ENCODE measurements at regions not wholly inside any gene's neighbourhood (a gene's known extent, or its start where the extent isn't known, plus 50 kb on each side); places are given as distances from the start of the nearest gene placed in this dataset.

DNA sequence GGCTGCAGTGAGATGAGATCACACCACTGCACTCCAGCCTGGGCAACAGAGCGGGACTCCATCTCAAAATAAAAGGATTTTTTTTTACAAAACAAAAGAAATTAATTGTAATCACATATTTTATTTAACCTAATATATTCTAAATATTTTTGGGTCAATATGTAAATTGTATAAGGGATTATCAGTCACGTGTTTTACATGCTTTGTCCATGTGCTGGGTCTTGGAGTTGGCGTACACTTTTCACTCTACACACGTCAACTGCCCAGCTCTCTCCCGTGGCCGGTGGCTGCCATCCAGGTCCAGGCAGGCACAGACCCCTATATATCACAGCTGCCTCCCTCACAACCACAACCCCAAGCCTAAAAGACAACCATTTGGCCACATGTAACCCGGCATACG, 68.1 kb downstream of the RBFOX3 start:
- no peak for ATAC-seq
- intact Hi-C loops (cut with DNase I) = no loop called here
- no peak for DNase-seq (ENCODE audit: missing footprints)

DNA sequence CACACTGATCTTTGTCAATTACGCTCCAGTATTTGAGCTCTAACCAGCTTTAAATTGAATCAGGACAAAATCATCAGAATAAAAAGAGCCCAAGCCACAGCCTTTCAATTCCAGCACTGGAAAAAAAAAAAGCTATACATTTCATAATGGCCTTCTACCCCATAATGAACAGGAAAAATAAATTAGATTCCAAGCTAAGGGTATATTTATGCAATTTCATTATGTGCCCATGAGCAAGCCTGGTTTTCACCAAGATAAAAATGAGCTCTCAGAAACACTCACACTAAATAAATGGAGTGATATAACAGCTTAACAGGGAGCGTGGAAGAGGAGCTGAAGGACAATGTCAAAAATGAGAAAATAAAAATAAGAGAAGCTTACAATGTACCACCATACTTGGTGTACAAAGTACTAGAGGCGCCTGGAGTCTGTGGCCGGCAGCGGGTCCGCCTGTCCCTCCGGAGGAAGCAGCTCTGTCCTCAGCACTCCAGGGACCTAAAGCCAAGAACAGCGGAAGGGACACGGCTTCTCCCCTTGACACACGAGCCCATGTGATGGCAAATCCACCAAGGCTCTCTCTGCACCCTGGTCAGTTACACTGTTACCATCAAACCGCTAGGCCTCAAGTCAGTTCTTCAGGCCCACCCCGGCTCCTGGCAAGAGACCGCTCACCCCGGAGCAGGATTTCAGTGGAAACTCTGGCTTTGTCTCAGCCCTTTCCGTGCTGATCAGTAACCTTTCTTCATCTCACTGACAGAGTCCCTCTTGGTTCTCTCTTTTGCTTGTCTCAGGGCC, 69.6 kb downstream of the RBFOX3 start:
- intact Hi-C loops (cut with DNase I) = no loop called here
- DNase-seq (ENCODE audit: missing footprints) (no peak), ATAC-seq (no peak)

DNA sequence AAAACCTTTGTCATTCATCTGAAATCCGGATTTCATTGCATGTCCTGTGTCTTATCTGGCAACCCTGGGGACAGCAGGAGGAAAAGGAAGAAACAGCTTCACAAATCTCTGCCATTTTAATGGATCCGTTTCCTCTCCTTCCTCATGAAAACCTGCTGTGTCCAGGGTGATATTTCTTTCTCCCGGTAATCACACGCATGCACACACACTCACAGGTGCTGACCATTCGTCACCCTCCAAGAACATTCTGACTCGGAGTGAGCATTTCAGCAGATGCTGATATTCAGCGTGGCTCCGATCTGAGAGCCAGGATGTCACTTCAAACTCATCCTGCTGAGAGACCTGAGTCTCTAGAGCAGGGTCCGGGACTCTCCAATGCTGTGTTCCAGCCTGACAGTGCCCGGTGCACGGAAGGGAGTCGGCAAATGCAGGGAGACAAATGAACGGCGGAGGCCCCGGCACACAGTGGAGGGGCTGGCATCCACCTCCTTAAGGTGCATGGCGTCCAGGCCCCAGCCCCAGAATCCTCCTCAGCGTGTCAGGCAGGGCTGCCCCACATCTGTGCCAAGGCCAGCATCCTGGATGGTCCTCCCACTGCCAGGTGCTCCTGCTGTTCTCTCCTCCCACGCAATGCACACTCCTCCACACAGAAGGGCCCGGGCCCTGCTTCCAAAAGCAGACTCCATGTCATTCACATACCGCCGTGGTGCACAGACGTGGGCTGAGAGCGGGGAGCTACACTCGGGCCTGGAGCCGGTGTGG, 70.7 kb downstream of the RBFOX3 start:
- intact Hi-C loops (cut with DNase I) = no loop called here
- DNase-seq (ENCODE audit: missing footprints) = no peak
- no peak for ATAC-seq

DNA sequence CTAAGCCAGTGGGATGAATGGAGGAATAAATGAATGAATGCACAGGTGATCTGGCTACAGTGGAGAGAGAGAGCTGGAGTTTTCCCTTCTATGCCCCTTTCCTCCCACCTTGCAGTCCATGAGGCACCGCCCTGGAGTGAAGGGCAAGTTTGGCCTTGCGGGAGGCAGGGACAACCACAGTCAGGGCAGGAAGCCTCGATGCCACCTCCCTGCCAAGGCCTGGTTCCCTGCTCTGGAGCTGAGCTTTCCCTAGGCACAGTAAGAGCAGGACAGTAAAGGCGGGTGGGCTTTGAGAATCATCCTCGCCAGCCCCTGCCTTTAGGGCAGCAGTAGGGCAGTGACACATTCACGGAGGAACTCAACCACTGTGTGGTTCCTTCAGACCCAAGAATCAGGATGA, 72.6 kb downstream of the RBFOX3 start:
- DNase-seq (ENCODE audit: missing footprints) = no peak
- ATAC-seq = no peak
- intact Hi-C loops (cut with DNase I) = no loop called here

DNA sequence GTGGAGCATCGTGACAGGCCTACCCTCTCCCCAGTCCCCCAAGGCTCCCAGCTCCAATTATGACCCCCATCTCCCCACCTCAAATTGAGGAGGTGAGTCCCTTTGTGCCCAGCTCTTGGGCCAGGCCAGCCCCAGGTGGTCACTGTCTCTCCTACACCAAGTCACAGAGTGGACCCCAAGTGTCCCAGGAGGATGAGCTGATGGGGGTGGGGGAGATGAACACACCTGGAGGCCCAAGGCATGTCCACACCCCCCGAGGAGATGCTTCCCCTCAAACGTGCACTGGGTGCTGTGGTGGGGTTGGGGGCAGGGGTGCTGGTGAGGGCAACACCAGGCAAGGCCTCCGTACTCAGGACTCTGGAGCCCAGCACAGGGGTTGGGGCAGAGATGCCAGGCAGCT, 73.2 kb downstream of the RBFOX3 start:
- DNase-seq (ENCODE audit: missing footprints) (no peak), ATAC-seq (no peak)
- intact Hi-C loops (cut with DNase I) = no loop called here

DNA sequence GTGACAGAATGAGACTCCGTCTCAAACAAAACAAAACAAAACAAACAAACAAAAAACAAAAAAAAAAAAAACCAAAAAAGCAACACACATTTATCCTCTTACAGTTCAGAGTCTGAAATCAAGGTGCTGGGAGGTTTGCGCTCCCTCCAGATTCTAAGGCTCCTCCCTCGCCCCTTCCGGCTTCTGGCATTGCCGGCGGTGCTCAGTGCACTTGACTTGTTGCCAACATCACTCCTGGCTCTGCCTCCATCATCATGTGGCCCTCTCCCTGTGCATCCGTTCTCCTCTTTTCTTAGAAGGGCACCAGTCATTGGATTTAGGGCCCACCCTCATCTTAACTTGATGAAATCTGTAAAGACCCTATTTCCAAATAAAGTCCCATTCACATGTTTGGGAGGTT, 73.8 kb downstream of the RBFOX3 start:
- no peak for DNase-seq (ENCODE audit: missing footprints)
- no peak for ATAC-seq
- intact Hi-C loops (cut with DNase I) = no loop called here

DNA sequence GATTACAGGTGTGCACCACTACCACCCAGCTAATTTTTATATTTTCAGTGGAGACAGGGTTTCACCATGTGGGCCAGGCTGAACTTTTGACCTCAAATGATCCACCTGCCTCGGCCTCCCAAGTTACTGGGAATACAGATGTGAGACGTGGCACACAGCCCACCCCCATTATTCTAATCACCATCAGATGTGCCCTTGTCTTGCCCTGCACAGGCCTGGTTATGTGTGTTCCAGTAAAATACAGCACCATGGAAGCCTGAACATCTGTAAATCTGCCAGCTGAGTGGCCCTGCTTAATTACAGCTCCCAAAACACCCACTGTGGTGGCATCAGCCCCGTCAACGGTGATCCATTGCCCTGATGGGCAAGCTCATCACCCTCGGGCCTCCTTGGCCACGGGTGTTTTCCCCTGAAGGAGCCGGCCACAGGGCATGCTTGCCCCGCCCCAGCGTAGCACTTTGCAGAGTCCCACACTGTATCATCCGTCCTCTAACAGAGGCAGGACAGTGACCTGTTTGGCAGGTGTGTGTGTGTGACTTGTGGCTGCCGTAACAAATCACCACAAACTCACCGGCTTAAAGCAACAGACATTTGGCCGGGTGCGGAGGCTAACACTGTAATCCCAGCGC, 74.5 kb downstream of the RBFOX3 start:
- intact Hi-C loops (cut with DNase I) = no loop called here

DNA sequence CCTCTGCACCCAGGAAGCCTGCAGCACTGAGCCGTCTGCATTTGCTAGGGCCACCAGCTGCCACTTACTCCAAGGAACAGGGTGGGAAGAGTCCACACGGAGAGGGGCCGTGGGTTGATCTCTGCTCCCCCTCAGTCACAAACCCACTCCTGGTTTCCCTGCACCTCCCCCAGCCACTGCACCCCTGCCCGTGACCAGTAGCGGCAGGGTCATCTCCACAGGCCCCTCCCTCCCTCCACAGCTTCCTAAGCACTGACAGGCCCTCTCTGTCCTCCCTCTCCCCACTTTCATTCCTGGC, 75.2 kb downstream of the RBFOX3 start:
- ATAC-seq (no peak), DNase-seq (ENCODE audit: missing footprints) (no peak)
- intact Hi-C loops (cut with DNase I) = no loop called here

More for the DNA sequence above, 74.5 kb downstream of the RBFOX3 start:
- ATAC-seq (no peak), DNase-seq (ENCODE audit: missing footprints) (no peak)

DNA sequence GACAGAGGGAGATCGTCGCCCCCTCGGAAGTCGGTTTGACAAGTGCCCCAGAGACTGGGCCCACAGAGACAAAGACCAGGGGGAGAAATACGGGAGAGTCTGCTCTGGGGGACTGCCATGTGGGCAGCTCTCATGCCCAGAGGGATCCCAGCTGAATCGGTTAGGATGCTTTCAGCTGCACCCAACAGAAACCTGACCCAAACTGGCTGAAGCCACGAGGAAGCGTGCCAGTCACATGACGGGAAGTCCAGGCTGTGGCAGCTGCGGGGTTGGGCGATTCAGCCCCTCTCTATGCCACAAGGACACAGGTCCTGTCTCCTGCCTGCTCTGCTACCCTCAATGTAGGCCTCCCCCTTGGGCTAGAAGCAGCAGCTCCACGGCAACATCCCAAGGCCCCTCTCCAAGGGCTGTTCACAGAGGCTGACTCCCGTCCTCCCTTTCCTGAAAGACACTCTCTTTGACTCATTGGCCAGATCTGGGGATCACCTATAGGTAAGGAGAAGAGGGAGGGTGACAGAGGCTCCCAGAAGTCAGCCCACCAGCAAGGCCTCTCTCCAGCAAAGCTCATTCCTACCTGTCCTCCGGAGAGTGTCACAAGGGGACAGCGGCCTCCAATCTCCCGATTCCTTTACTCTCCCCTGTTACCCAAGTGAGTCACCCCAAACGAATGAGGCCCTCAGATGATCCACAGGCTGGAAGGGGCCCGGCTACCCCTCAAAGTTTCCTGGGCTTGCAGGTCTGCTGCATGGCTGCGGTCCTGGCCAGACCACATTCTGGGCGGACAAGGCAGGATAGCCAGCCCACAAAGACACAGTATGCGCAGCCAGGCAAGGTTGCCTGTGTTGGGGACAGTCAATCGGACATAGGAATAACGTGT, 75.8 kb downstream of the RBFOX3 start:
- intact Hi-C loops (cut with DNase I) = no loop called here
- DNase-seq (ENCODE audit: missing footprints) = no peak
- no peak for ATAC-seq

DNA sequence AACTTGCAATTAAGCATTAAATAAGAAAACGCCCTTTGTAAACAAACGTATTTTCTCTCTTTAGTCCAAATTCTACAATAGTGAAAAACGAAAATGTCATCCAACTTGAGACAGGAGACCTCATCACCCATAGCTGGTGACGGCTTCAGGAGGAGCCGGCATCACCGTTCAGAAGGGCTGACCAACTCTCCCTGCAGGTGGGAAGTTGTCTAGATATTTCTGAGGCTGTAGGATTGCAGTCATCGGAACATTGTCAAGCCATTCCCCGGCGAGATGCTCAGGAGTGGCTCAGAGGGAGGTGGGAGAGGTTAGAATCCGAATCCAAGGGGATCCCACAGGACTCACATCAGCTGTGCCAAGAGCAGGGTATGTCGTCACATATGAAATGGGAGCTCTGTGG, 76.7 kb downstream of the RBFOX3 start:
- DNase-seq (ENCODE audit: missing footprints) (peak; percentile 15), ATAC-seq (no peak)
- intact Hi-C loops (cut with DNase I) = no loop called here

DNA sequence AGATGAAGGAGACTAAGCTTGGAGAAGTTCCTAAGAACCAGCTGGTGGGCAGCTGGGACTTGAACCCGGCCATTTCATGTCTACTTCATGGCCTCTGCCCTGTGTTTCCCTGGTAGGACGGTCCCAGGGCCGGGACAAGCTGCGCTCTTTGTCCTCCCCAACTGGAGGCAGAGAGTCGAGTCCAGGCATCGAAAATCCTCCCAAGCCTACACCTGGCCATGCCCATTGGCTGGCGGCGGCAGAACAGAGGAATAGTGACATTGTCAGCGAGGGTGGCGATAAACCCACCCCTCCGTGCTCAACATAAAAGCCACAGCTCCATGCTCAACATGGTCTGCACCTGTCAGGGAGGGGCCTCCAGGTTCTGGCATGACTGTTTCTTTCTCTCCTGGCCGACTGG, 77.7 kb downstream of the RBFOX3 start:
- intact Hi-C loops (cut with DNase I) = no loop called here
- DNase-seq (ENCODE audit: missing footprints) (peak; percentile 20), ATAC-seq (no peak)

DNA sequence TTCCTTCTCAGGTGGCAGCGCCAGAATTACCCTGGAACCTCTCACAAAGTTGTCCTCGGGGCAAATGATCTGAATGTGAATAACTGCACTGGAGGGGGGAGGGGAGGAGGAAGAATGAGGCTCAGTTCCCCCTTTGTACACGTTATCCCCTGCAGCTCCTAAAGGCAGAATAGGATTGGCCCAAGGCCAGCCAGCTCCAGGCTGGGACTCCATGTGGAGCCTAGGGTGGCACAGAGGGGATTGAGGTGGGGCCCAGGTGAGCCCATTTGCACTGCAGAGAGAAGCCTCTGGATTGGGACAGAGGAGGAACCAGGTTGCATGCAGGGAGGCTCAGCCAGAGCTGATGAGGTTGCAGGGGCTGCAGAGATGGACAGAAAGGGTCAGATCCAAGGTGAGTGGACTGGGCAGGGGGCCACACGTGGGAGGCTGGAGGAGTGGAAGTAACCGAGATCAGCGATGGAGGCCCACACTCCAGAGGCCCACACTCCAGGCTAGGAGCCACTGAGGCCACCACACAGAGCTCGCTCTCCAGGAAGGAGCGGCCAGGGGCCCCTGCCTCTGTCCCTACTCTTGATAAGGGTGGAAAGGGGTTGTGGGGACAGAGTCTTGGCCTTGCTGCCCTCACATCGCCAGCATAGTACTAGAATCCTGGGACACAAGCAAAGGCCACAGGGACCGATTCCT, 78.6 kb downstream of the RBFOX3 start:
- intact Hi-C loops (cut with DNase I) = no loop called here
- DNase-seq (ENCODE audit: missing footprints) (peak; percentile 53), ATAC-seq (no peak)

DNA sequence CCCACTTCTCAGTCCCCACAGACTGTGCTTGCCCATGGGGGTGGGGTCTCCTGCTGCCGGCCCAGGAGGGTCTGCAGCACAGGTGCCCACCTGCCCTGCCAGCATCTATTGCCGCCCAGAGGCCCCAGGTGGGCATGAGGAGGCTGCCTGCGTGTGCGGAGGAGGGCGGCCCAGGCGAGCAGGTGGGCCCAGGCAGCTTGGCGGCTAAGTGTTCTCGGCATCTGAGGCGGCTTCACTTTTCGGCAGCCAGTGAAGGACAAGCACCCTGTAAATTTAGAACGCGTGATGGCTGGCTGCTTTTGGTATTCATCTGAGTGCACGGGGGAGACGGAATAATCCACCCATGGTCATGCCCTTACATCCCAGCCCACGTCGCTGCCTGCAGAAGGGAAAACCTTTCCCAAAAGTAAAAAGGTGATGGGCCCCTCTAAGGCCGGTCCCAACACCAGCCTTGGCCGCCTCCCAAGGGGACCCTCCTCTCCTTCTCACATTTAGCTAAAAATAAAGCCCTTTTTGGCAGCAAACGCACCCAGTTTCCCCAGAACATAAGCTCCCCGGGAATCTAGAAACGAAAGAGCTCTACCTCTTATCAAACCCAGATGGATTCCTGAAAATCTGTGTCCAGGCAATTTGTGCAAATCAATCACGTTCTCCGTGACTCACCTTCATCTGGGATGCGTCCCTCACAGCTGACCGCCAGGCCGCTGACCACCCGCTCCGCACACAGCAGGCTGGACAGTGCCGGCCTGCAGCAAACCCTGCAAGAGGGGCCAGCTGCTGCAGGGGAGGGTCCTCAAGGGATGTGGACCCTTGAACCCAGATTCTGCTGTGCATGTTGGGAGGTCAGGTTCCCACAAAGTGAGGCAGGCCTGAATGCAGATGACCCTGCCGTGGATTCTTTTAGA, 79.4 kb downstream of the RBFOX3 start:
- intact Hi-C loops (cut with DNase I) = no loop called here
- no peak for ATAC-seq
- peak; percentile 42 for DNase-seq (ENCODE audit: missing footprints)

DNA sequence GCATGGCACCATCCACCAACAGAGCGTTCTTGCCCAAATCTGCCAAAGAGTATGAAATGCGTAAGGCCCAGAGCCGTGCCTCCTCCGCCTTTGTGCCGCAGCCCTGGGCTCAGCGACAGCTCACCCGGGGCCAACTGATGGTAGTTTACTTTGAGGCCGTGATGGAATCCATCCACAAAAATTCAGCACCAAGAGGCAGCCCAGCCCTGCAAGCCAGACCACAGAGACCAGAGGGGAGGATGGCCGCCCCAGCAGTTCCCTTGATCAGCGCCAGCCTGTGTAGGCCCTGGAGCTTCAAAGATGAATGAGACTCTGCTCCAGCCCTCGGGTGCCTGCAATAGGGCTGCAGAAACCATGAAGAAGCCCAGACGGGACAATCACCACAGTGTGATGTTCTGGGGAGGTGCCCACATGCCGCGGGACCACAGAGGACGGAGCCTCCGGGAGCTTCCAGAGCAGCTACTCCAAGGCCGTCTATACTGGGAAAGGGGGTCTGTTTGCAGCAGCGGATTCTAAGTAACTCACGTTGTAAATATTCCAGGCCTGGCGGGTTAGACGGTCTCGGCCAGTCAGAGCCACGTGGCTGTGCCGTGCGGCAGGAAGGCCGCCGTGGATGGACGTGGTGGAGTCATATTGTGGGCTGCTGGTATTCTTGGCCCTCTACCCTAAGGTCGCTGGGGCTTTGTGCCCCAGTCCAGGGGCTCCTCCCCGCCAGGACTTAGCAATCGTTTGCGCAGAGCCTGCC, 80.3 kb downstream of the RBFOX3 start:
- DNase-seq (ENCODE audit: missing footprints) (peak; percentile 49), ATAC-seq (no peak)
- intact Hi-C loops (cut with DNase I) = no loop called here

DNA sequence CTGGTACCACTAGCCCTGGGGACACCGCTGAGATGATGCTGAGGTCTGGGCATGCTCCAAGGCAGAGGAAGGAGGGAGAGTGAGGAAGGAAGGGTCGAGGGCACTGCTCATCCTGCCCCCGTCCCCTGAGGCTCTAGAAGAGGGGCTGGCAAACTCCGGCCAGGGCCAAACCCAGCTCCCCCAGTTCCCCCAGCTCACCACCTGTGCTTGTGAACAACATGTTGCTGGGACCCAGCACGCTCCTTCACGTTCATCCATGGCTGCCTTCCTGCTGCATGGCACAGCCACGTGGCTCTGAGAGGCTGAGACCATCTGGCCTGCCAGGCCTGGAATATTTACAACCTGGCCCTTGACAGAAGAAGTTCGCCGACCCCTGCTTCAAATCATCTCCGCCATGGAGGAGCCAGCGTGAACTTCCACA, 81.2 kb downstream of the RBFOX3 start:
- intact Hi-C loops (cut with DNase I) = no loop called here
- DNase-seq (ENCODE audit: missing footprints) (peak; percentile 65), ATAC-seq (no peak)

DNA sequence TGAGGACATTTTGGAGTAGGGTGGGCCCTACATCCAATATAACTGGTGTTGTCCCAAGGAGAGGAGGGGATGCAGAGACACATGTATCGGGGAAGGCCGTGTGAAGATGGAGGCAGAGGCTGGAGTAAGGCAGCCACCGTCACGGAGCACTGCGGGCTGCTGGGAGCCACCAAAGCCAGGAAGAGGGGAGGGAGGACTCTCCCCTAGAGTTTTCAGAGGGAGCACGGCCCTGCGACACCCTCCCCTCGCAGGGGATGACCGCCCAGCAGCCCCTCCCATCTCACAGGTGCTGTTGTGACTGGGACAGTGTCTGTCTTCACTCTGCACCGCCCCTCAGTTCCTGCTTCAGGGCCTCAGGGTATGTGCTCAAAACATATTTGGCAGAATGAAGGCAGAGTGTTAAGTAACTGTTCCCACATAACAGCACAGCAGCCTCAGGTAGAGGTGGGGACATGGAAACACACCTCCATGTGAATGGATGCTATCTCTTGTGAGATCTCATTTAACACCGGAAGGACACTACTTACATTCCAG, 82.2 kb downstream of the RBFOX3 start:
- ATAC-seq (no peak), DNase-seq (ENCODE audit: missing footprints) (peak; percentile 37)
- intact Hi-C loops (cut with DNase I) = no loop called here

DNA sequence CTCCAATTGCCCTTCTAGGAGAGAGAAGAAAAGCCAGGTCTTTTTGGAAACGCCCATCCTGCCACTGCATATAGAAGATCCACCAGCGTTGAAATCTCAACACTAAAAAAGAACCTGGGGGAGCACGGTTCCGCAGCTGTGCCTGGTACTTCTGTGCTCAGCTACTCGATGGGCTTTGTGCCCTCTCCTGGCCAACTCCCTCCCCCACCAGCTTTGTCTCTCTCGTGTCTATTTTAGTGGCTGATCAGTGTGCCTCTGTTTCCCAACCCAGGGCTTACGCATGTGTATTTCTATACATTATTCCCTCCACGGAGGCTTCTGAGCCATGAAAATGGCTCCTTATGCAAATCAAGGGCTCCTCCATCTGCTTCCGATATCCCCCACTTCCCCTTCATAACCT, 83.5 kb downstream of the RBFOX3 start:
- peak; percentile 2 for DNase-seq (ENCODE audit: missing footprints)
- no peak for ATAC-seq
- intact Hi-C loops (cut with DNase I) = no loop called here
